ENCODE measurements at regions not wholly inside any gene's neighbourhood (a gene's known extent, or its start where the extent isn't known, plus 50 kb on each side); places are given as distances from the start of the nearest gene placed in this dataset.

DNA sequence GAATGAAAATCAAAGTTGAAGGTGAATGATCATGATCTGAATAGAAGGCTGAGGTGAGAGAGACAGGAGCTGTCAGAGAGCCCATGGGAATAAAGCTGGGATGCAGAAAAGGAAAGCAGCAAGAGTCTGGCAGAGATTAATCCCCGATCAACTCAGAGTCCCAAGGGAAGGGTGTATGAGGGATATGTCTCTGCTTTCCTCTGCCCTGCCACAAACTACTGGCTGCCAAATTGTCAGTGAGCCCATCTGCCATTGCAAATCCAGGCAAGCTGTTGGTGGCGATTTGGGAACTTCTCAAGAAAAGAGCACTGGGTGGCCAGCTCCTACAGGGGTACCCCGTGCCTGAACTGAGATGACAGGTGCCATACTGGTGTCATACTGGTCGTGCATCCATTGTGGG is 705.5 kb upstream of the MAN1A1 start:
- DNase-seq: no peak

GRCh38 chr6:120039664-120040063 is 690.1 kb upstream of the MAN1A1 start:
- no peak for DNase-seq

GRCh38 chr6:120031837-120032236 is 682.3 kb upstream of the MAN1A1 start:
- DNase-seq: no peak

GRCh38 chr6:120026791-120027190 is 677.2 kb upstream of the MAN1A1 start:
- DNase-seq: no peak

- DNase-seq: no peak
Measured at GRCh38 chr6:120010075-120010474, 660.5 kb upstream of the MAN1A1 start.

- DNase-seq: no peak
Measured at GRCh38 chr6:120005292-120005976, 655.9 kb upstream of the MAN1A1 start.

- no peak for DNase-seq
Measured at GRCh38 chr6:119986934-119987549, 637.5 kb upstream of the MAN1A1 start.

DNA sequence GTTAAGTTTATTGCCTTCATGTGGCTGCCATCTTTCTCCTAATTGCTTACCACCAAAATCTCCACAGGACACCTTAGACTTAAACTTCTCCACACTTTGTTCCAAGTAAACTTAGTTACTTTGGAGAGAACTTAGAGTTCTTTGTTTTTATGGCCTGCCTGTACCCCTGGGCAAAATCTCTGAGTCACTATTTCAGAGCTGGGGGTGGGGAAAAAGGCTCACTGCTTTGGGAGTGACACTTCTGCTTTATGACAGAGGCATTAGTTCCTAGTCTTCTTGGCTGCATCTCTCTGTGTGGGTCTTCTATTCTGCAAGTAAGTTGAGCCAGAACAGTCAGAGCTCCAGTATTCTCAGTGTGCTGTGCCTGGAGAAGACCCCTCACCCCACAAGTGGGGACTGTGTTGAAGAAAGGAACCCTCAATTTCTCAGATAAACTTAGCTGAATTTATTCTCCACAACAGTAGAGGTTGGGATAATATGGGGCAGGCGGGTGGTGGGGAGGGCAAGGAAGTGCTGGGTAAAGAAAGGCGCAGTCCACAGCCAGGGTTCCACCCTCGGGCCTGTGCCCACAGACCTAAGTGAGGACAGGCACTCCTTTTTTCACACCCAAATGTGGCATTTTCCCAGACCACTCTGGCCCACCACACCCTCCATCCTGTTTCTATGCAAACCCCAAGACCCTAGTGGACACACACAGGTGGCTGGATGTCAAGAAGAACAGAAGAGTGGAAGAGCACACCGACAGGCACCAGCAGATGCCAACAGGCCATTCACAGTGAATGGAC is 636.6 kb upstream of the MAN1A1 start:
- DNase-seq: no peak

DNA sequence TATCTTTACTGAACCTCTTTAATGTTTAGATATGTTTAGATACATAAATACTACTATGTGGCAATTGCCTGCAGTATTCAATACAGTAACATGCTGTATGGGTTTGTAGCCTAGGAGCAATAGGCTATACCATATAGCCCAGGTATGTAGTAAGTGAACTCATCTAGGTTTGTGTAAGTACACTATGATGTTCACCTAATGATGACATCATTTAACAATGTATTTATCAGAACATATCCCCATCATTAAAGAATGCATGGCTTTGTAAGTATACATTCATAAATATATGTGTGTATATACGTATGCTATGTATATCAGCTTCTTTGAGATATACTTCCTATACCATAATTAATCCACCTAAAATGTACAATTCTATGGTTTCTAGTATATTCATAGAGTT is 631.2 kb upstream of the MAN1A1 start:
- DNase-seq: no peak

GRCh38 chr6:119979862-119980261 is 630.3 kb upstream of the MAN1A1 start:
- peak; percentile 3 for DNase-seq

DNA sequence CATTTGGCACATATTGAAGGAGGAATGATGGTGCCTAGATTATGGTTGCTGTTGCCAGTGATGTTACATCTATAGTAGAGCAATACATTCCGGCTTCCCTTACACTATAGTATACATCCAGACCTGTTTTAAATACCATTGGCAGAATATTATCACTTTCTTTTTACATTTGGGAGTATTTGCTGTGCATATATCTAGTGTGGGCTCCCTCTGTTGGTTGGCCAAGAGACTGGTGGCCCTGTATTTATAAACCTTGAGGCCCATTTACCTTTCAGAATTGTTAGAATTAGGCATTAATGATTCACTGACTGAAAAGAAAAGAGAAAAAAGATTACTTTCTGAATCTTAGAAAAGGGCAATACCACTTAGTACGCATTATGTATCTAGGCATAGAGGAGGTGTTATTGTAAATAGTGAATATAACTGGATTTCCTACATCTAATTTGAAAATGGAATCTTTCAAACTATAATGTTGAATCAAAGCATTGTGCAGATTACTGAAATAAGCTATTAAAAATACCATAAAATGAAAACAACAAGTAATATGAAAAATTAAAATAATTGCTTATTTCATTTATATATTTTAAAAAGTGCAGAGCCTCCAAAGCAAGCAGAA is 628.8 kb upstream of the MAN1A1 start:
- DNase-seq: peak; percentile 43

GRCh38 chr6:119974430-119975159 is 625.0 kb upstream of the MAN1A1 start:
- DNase-seq: no peak

GRCh38 chr6:119966484-119966883 is 616.9 kb upstream of the MAN1A1 start:
- DNase-seq: no peak

DNA sequence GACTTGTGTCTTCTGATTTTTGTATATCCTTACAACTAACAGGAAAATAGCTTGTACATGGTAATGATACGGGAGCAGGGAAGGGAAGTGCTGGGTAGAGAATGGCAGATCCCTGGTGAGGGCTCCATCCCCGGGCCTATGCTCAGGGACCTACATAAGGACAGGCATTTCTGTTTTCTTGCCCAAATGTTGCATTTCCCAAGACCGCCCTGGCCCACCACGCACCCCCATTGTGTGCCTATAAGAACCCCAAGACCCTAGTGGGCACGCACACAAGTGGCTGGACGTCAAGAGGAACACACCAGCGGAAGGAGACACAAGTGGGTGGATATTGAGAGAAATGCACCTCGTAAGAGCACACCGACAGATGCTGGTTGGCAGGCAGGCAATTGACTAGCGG is 616.3 kb upstream of the MAN1A1 start:
- DNase-seq: no peak

DNA sequence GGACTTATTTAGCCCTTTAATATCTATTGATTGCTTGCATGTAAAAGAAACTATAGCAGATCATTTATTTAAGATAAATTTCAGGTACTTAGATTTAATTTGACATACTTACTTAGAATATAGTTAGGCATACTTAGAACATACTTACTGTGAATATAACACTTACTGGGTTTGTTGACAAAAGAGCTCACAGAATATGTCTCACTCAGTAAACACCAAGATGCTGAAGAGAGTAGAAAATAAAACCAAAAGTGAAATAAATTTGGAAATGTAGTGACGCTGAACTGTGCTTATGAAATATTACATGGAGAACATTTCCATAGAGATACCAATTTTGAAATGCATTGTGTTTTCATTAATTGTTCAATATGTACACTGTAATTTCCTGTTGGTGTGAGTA is 615.4 kb upstream of the MAN1A1 start:
- DNase-seq: no peak

- no peak for DNase-seq
Measured at GRCh38 chr6:119962505-119962904, 612.9 kb upstream of the MAN1A1 start.

GRCh38 chr6:119961450-119961849 is 611.9 kb upstream of the MAN1A1 start:
- DNase-seq: peak; percentile 6

DNA sequence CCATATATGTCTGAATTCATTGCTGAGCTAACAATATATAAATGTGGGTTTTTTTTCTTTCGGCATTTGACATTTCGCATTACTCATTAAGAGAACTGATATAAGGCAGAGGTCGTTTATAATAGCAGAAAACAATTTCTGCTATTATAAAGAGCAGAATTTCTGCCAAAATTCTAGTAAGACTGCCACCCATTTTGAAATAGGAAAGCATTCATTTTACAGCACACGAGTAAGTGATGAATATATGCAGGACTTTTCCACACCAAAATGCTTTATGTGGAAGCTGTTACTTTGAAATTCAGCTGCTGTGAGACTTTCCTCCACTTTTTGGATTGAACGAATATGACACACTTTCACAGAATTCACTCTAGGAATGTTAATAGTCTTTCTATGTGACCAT is 610.9 kb upstream of the MAN1A1 start:
- DNase-seq: peak; percentile 3

DNA sequence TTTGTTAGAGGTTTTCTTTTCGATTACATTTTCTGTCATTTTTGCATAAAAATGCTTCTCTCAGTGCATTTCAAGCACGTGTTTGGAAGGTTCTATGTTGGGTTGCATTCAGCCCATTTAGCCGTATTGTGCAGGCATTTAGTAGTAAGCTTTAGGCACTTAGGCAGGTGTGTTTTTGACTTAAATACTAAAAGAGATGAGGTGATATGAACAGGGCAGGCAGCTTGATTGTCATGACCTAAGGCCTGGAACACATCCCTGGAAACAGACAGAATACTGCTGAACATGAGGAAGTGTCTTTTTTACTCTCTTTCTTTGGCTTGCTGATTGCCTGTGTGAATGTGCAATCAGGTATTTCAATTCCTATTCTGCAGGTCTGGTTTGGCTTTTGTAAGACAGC is 610.5 kb upstream of the MAN1A1 start:
- no peak for DNase-seq

DNA sequence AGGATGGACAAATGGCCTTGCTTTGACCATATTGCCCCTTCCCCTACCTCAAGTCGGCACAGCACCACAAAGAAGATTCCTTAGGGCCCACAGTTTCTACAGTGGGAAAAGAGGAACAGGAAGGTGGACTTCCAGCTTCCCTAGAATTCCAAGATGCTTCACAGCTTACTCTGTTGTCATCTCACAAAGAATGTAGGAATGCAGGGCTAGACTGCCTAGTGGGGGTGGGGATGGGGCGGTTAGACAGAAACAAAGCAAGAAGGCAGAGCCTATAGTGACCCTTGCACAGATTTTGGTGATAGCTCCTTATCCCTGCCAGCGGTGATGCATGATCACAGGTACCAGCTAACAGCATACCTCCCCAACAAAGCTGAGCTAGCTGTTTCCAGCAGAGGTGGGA is 607.6 kb upstream of the MAN1A1 start:
- DNase-seq: peak; percentile 4

GRCh38 chr6:119952696-119953095 is 603.1 kb upstream of the MAN1A1 start:
- no peak for DNase-seq

DNA sequence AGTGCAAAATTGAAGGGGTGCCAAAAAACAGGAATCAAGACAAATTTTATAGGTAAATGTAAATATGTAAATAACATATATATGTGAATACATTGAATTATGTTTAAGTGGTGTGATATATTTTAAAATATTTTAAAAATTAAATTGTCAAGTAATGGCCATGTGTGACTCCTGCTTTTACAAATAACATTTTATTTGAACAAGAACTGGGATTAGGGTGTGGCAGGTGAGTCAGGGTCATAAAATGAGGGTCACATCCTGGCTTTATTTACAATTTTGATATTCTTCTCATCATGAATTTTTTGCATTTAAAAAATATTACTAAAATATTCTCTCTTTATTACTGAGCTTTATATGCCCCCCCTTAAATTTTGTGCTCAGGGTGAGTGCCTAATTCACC is 601.1 kb upstream of the MAN1A1 start:
- no peak for DNase-seq
